Activated CD8-positive, alpha-beta memory T cell treated with anti-CD3 and anti-CD28 coated beads for 24 hours (primary cell): ENCODE measurements at regions not wholly inside any gene's neighbourhood (a gene's known extent, or its start where the extent isn't known, plus 50 kb on each side); places are given as distances from the start of the nearest gene placed in this dataset.
"Not testable (repeated sequence)": the region's sequence is repeated elsewhere in the genome, so short reads cannot be mapped to it uniquely, and the experiment has no call there.

Experiments
- DNase-seq: peaks from one replicate; pipeline ENCODE4 v3.0.0-alpha.2; 2020

GRCh38 chr2:89234818-89235466 is 543.5 kb downstream of the RPIA start:
- not testable (repeated sequence) for DNase-seq

DNA sequence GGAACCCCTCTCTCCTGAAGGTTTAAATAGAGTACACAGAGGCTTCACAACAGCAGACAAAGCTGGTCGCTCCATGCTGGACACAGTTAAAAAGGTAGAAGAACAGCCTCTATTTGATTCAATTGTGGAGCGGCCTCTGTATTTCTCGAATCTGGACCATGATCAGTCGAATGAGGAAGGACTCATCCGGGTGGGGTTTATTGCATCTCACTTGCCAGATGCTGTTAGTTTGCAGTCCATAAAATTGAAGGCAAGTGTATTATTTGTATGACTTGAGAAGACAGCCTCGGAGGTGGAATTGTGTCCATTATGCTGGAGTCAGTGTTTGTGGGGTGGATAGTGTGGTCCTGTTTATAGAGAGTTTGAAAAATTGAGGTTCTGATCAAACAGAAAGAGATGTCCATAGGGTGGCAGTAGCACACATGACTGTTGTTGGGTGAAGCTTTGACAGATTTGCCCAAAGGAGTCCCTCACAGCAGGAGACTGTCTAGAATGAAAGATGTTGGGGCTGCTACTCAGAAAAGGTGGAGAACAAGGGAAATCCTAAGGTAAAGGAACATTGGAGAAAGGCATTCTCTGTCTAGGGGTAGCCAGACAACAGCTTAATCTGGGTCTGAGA is 545.5 kb downstream of the RPIA start:
- DNase-seq, result not testable (repeated sequence)

DNA sequence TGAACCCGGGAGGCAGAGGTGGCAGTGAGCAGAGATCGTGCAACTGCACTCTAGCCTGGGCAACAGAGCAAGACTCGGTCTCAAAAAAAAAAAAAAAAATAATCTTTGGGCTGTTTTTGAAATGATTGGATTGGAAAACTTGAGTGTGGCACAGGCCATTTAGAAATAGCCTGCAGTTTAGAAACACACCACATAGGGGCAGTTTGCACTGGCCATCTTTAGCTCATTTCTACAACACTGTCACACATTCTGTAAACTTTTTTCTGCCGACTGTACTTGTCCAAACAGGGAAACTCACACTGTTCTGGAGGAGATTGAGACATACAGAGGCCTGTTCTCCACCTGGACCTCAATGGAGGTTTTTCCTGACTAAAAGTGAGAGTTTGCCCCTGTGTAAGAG is 546.3 kb downstream of the RPIA start:
- DNase-seq, result not testable (repeated sequence)

DNA sequence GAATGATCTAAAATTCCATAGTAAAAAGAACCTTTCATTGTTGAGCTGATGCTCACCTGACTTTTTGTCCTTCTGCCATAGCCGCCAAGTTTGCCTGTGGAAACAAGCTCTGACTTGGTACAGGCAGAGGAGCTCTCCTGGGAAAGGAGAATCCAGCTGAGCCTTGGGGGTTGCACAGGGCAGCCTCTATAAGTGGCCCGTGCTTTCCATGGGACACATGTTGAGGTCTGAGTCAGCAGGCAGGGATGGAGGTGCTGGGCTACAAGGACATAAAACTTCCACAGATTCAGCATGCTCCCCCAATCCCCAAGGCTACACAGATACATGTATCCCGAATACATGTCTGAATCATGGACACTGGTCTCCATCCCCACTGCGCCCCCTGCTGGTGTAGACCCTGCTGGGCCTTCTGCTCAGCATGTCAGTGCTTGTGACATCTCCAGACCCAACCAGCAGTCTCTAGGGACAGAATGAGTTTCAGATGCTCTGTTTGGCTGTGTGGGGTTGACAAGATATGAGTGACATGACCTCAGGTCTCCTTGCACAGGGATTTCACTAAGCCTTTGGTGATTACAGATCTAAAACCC is 551.7 kb downstream of the RPIA start:
- not testable (repeated sequence) for DNase-seq

GRCh38 chr2:89244407-89244806 is 552.9 kb downstream of the RPIA start:
- DNase-seq, result not testable (repeated sequence)

DNA sequence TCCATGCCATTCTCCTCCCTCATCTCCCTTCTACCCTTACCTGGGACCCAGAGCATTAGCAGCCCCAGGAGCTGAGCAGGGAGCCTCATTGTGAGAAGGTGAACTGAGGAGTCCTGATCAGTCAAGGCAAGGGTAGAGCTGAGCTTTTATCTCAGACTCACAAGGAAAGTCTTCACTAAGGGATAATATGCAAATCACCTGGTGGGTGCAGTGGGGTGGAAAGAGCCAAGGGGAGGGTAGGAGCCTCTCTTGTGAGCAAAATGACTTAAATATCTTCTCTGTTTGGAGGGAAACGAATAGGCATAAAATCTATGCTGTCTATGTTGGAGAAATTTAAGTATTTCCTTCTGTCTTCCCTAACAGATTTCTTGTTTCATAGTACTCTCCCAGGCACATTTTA is 554.0 kb downstream of the RPIA start:
- DNase-seq, result not testable (repeated sequence)

GRCh38 chr2:89246027-89246426 is 554.6 kb downstream of the RPIA start:
- DNase-seq, result not testable (repeated sequence)

DNA sequence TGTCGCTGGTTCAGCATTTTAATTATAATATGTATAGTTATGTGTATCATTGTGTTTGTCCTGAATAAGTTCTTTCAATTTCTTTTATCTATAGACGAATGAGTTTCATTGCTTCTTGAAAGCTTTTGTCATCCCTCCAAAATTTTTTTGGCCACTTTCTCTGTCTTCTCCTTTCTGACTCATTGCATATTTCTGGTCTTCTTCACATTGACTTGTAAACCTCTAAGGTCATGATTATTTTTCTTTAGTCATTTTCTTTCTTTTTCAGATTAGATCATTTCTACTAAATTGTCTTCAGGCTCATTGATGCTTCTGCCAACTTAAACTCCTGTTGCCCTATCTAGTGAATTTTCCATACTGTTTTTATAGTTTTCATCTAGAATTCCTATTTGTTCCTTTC is 555.1 kb downstream of the RPIA start:
- DNase-seq, result not testable (repeated sequence)

DNA sequence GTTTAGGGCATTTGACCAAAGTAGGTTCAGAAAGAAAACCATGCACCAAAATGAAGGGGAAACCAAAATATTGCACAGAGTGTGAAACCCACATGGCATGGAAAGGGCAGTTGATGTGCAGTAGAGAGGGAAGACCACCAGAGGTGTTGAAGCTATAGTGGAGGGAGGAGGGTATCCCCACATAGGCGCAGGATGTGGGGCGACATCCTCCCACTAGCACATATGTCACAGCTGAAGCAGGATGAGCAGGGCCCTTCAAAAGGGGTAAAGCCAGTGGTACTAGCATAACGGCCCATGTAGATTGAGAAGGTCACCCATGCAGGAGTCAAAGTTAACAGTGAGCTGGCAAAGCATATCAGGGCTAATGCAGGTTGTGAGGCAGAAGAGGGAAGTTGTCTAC is 563.5 kb downstream of the RPIA start:
- not testable (repeated sequence) for DNase-seq

DNA sequence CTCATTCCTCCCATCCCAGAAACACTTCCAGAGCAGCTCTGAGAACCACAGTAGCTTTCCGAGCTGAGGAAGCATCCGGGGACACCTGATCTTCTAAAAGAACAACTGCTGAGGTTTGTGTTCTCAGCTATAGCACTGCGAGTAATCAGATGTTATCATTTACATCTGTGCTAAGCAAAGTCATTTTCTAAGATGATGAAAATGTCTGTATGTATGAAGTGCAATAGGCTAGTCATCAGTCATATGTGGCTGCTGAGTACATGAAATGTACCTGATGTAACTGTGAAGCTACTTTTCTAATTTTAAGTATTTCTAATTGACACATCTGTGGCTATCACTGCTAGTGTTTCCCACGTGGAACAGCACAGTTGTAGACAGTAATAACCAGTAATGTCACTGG is 582.0 kb downstream of the RPIA start:
- DNase-seq, result not testable (repeated sequence)

DNA sequence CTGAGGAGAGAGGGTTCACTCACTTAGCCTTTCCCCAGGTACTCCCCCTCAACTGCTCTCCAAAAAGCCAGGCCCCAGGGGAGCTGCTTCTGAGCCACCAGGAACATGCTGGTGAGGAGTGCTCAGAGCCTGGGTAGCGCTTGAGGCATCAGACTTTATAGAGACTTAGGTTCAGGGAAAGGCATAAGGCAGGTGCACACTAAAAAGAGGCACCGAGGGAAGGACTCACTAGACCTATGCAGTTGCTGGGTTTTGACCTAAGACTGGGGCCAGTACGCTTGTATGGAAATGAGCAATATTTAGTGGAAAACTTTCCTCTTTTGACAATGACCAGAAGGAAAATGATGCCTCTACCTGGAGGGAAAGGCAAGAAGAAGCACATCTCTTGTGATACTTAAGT is 589.1 kb downstream of the RPIA start:
- DNase-seq, result not testable (repeated sequence)

DNA sequence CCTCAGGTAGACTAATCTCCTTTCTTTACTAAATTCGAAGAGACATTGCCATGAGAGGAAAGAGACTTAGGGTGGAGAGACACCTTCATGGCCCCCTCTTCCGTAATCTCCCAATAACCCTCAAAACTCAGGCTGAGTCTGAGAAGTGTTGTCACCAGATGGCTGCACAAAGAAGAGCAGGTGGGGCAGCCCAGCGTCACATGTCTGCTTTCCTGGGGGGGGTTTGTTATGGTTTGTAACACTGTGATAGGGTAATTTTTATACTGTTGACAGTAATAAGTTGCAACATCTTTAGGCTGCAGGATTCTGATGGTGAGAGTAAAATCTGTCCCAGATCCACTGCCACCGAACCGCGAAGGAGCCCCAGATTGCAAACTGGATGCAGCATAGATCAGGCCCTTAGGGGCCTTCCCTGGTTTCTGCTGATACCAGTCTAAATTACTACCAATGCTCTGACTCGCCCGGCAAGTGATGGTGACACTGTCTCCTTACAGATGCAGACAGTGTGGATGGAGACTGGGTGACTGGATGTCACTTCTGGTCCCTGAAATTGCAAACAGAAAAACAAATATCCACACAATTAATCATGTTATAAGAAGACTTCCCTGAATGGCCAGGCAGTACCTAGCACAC is 595.1 kb downstream of the RPIA start:
- not testable (repeated sequence) for DNase-seq

DNA sequence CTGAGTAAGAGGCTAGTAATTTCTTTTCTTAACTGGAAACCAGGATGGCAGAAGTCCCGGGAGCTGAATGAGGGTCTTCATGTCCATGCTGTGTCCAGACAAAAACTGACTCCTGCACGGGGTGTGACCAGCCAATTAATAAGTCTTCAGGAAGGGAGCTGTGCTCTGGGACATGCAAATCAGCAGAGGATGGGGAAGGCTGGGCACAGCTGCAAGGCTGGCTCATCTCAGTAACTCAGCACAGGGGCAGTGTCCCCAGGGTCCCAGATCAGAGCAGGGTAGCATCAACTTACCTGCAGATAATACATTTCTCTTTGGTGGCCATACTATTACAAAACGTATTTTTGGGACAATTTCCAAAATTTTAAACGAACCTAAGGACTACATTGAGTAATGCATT is 595.6 kb downstream of the RPIA start:
- DNase-seq, result not testable (repeated sequence)

DNA sequence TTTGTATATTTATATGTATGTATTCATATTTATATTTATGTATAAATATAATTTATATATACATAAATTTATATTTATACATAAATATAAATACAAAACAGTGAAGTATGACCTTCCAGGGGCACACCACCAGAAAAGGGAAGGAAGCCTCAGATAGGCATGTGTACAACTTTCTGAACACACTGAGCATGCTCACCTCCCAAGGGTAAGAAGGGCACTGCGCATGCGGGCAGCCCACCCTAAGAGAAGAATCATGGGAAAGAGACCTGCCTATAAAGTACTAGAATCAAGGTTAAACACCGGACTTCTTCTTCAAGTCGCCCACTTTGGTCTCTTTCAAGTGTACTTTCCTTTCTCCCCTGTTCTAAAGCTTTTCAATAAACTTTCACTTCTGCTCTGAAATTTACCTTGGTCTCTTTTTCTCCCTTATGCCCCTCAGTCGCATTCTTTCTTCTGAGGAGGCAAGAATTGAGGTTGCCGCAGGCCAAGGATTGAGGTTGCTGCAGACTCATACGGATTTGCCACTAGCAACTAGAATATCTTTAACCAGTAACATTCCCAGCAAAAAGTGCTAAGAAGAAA is 600.3 kb downstream of the RPIA start:
- not testable (repeated sequence) for DNase-seq

DNA sequence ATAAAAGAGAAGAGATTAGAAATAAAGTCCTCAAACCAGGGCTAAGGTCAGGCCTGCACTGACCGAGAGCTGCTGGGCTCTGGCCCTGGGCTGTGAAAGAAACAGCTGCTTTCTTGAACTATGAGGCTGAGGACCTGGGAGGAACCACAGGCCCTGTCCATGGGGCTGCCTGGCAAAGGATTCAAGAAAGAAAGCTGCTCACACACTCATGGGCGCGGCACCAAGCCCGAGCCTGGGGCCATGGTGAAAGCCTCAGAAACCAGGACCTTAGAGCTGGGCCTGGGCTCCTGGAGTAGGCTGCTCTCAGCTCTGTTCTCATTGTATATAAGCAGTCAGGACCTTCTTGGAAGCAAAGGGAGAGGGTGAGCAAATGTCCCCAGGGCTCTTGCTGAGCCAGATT is 601.9 kb downstream of the RPIA start:
- not testable (repeated sequence) for DNase-seq

- DNase-seq, result not testable (repeated sequence)
Observed at GRCh38 chr2:89294335-89294734, 602.9 kb downstream of the RPIA start.

DNA sequence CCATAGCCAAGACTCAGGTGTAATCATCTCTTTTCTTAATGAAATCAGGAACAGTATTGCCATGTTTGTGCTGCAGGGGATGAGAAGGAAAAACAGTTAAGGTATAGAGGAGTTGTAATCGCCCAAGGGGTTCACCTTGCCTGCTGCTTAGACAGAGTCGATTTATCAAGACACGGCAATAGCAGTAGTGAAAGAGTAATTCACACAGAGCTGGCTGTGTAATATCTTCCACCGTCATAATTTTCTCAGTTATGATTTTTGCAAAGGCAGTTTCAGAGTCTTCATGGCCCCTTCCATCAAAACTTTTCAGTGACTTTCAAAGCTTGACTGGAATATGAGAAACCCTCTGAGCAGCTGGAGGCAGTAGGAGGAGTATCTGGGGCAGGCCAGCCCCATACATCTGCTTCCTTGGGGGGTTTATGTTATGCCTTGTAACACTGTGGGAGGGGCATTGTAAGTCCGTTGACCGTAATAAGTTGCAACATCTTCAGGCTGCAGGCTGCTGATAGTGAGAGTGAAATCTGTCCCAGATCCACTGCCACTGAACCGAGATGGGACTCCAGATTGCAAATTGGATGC is 605.4 kb downstream of the RPIA start:
- DNase-seq, result not testable (repeated sequence)

GRCh38 chr2:89299196-89299595 is 607.7 kb downstream of the RPIA start:
- DNase-seq, result not testable (repeated sequence)

- not testable (repeated sequence) for DNase-seq
Observed at GRCh38 chr2:89305623-89306022, 614.1 kb downstream of the RPIA start.

GRCh38 chr2:89306869-89307637 is 615.6 kb downstream of the RPIA start:
- not testable (repeated sequence) for DNase-seq

- not testable (repeated sequence) for DNase-seq
Observed at GRCh38 chr2:89318990-89319389, 627.5 kb downstream of the RPIA start.

- DNase-seq, result not testable (repeated sequence)
Observed at GRCh38 chr2:89325894-89326293, 634.4 kb downstream of the RPIA start.
